ENCODE measurements at regions not wholly inside any gene's neighbourhood (a gene's known extent, or its start where the extent isn't known, plus 50 kb on each side); places are given as distances from the start of the nearest gene placed in this dataset.

DNA sequence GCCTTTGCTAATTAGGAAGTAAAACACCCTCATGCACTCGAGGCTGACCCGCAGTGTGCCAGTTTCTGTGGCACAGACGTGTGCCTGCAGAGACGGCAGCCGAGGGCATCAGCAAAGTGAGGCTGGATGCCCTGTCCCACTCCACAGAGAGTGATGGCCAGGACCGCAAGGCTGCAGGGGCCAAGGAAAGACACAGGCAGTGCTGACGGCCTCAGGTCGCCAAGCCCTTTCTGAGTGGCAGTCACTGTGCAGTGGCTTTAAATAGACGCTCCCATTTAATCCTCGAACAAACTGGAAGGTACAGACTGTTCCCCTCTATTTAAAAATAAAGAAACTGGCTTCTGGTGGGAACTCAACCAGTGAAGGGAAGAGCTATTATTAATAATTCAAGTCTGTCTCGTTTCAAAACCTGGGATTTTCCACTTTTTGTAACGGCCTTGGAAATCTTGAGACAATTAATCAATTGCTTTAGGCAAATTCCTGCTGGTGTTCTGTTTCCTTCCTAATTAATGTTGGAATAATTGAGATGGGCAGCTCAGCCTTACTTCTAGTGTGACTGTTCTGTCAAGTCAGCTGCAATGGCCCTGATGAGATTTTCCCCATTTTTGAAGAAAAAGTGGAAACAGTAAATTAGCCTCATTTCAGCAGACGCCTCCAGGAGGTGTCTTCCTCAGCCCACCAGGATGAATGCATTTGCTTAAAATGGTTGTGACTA, 644.6 kb upstream of the RAB6C start:
- no peak for DNase-seq (ENCODE audit: low read depth in 2 of 2)

DNA sequence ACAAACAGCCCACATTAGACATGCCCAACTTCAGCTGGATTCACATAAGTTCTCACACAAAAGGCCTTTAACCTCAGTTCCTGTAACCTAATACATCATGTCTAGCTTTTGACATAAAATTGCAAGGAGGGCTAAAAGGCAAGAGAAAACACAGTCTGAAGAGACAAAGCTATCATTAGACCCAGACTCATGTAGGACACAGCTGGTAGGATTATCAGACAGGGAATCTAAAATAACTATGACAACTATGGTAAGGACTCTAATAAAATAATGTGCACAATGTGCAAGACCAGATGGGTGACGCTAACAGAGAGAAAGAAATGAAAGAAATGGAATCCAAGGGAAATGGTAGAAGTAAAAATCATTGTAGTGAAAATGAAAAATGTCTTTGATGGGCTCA, 643.2 kb upstream of the RAB6C start:
- DNase-seq (ENCODE audit: low read depth in 2 of 2) = no peak

DNA sequence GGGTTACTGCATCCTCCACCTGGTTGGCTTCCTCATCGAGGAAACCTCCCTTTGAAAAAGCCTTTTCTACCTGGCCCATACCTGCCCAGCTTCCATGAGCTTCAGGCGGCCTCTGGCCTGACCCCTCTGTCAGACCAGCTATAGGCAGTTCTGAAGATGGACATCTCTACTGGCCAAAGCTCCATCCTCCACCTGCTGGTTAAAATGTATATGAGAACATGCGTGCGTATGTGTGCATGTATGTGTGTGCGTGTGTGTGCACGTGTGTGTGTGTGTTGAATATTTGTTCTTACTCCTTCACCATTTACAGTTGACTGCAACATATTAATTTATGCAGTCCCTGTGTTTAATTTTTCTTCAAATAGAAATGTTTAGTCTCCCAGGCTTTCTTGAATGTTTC, 642.4 kb upstream of the RAB6C start:
- DNase-seq (ENCODE audit: low read depth in 2 of 2) = no peak

DNA sequence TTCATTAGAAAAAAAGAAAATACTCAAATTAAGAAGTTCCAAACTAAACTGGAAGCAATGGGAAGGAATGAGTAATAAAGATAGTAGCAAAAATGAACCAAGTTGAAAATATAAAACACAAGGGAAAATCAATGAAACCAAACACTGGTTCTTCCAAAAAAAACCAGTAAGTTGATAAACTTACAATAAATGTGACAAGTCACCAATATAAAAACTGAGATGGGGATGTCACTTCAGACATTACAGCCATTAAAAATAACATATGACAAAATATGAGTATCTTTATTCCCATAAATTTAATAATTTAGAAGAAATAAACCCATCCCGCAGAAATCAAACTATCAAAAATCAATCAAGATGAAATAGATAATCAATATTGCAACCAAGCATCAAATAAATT, 633.9 kb upstream of the RAB6C start:
- no peak for DNase-seq (ENCODE audit: low read depth in 2 of 2)

DNA sequence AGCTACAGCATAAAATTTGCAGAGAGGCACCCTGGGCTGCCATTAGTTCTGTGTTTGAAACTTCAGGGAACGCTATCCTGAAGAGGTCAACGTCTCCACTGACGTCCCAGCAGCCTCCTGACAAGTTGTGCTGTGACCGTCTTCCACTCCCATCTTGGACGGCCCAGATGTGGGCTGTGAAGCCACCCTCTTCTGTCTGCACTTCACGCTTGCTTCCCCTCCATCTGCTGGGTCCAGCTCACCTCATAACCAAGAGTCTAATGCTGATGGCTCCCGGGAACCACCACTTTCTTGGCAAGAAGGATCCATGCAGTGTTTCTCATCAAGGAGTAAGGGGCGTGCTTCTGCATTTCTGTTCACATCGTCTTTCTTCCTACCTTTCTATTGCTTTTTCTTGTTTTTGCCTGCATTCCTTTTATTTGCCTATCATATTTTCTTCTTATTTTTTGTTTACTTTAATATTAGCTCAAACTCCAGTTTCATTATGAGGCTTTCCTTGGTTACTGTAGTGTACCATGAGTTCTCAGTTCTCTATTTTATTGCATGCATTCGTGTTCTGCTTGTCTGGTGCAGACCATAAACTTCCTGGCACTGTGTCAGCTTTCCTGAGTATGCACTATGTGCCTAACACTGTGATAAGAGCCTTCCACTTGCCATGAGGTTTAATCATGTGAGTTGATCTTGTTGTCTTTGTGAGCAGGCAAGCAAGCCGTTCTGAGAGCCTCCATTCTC, 631.8 kb upstream of the RAB6C start:
- no peak for DNase-seq (ENCODE audit: low read depth in 2 of 2)

DNA sequence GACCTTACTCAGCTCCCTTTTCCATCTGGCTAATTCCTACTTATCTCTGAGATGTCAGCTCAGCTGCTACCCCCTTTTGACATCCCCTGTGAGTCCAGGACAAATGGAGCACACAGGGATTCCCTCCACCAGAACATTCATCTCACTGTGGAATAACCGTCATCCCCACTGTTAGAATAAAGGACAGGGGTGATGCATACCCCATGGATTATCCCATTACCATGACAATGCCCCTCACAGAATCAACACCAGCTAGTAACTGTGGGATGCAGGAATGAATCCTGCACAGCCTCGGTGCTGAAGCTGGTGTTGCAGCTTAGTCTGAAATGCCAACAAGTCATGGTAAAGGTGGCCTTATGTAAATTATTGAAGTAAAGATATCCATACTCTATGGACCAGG, 624.8 kb upstream of the RAB6C start:
- DNase-seq (ENCODE audit: low read depth in 2 of 2) = no peak

DNA sequence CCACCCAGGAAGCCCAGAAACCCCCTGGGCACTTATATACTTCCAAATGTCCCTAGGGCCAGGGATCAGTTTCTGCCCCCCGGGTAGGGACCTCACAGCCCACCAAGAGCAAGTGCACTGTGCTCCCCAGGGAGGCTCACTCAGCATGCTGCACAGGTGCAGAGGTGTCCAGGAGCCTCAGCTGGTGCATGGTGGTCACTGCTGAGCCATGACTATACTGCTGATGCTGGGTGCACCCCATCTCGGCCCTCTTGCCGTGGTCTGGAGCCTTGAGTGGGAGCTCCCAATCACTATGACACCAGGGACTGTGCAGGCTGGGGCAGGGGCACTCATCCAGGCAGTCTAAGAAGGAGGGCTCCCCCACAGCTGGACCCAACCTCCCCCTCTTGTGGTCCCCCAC, 617.8 kb upstream of the RAB6C start:
- no peak for DNase-seq (ENCODE audit: low read depth in 2 of 2)

DNA sequence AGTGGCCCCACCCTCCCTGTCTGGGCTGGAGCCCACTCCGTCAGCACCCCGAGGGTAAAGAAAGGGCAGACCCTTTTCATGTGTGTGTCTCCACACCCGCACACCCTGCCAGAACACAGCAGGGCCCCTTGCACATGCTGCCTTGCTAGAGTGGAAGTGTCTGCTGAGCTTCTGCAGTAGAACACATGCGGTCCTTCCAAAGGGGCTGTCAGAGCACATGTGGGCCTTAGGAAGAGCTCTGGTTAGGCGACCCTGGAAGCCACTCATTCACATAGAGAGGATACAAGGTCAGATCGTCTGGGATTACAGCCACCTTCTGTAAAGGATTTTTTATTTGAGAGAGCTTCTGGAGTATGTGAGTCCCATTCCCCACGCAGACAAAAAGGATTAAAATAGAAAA, 613.2 kb upstream of the RAB6C start:
- no peak for DNase-seq (ENCODE audit: low read depth in 2 of 2)

DNA sequence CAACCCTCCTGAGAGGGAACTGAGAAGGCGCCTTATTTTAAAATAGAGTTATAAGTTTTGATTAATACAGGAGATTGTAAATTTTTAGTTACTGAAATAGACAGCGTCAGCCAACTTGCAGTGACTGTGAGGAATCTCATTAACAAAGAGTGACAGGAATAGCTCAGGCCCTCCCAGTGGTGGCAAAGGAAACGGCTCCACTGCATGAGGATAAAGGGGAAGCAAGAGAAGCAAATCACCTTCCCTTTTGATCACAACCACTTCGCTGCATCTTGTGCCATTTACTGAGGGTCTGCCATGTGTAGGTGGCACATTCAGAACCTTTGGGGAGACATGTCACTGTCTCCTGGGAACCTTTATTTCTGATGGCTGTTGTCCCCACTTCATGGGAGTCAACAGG, 612.4 kb upstream of the RAB6C start:
- DNase-seq (ENCODE audit: low read depth in 2 of 2) = no peak

DNA sequence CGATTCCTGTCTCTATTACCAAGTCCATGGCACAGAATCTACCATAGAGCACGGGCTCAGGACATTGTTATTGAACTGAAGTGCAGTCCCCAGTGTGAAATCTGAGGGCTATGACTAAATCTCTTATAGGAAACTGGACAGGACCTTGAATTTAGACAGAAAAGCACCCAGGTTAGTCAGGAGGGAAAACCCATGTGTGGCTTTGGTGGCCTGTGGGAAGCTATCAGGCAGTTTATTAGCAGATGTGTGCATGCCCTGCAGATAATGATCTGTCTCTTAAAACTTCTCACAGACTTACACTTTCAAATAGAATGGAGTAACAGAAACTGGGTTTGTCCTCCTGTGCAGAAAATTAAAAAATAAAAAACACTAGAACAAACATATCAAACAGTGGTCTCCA, 610.0 kb upstream of the RAB6C start:
- DNase-seq (ENCODE audit: low read depth in 2 of 2) = no peak

DNA sequence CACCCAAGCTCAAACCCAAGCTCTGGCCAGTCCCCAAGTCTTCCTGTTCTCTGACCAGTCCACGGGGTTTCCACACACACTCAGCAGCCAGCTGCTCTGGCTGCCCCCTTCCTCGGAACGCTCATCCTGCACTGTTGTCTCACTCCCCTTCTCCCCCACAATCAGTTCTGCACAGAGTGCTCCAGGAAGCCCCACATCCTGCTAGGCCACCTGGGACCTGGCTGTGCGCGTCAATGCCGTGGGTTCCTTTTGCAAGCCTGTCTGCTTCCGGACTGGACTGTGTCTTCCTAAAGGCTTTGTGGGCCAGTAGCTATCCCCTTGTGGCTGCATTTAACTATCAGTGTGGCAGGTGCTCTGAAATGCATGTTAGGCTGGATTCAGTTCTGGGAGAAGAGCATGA, 605.0 kb upstream of the RAB6C start:
- no peak for DNase-seq (ENCODE audit: low read depth in 2 of 2)

DNA sequence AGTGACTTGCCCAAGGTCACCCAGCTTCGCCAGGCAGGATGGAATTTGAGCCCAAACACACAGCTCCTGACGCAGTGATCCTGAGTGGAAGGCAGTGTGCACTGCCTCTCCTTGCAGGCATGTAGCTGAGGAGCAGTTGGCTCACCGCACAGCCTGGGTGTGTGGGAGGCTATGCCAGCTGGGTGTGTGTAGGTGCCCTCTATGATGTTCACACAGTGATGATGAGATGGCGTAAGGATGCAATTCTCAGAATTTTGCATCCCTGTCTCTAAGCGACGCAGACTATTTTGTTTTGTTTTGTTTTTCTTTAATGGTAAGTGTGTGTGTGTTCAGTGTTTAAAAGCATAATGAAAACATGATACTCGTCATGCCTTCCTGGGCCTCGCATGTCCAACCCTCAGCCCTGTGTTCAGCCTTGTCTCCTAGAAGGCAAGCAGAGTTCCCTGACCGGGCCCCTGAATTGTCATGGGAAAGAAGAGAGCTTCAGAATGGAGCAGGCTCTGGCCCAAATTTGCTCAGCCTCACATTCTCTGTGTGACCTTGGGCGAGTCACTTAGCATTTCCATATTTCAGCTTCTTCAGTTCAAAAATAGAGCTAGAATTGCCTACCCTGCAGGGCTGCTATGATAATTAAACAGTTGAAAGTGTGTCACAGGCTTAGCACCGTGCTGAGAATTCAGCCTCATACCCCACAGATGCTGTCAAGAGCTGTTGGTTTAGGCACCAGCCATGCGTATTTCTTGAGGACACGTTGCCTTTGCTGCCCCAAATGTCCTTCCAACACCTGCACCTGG, 603.6 kb upstream of the RAB6C start:
- DNase-seq (ENCODE audit: low read depth in 2 of 2) = no peak

DNA sequence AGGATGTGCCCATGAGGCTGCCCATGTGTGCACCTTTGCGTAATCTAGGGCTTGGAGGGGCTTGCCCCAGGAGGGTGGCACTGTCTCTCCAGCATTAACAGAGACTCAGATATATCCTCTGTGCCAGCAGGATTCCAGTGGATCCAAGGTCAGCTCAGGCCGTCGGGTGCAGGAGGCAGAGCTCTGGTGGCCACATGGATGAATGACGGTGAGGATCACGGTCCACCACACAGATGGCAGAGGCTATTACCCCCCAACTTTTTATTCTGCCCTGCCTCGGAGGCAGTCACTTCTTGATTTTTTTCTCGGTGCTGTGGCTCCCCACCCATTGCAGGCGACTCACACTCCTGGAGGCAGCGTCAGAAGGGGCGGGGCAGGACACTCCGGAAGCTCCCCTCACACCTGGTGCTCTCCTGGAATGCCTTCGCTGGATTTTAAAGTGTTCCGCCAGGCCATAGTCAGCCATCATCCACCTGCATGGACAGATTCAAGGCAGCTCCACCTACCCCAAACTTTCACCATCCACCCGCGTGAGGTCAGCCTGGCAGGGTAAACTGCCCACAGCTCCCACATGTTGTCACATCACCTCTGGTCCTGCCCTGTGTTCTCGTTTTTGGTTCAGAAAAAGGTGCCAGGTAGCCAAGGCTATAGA, 602.9 kb upstream of the RAB6C start:
- DNase-seq (ENCODE audit: low read depth in 2 of 2) = no peak

DNA sequence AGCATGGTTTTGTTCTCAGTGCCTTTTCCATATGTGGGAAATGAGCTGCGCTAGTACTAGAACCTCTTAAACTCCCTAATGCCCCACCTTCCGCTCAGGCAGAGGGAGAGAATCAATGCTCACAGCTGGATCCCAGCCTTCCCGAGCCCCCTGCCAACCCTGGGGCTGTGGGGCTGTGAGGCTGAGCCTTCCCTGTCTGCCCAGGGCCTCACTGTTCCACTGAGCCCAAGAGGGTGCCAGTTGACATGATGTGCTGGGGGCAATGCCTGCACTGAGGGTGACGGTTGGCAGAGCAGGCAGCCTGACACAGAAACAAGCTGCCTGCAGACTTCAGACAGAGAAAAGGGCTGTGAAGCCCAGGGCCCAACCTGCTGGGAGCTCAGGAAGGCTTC, 602.4 kb upstream of the RAB6C start:
- no peak for DNase-seq (ENCODE audit: low read depth in 2 of 2)

DNA sequence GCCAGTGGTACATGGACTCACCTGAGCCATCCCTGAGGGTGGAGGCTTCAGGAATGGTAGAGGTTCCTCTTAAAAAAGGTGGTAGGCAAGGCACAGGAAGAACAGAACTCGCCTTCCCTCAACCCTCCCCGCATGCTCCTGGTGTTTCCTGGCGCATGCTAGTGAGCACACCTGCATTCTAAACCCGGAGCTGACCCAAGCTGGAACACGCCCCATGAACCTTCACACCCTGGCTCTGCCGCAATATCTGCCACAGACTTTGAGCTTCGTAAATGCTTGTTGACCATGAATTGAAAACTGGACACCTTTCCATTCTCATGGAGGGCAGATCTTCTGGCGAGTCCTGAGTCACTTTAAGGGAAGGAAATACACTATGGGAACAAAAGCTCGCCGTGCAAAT, 601.3 kb upstream of the RAB6C start:
- DNase-seq (ENCODE audit: low read depth in 2 of 2) = no peak

DNA sequence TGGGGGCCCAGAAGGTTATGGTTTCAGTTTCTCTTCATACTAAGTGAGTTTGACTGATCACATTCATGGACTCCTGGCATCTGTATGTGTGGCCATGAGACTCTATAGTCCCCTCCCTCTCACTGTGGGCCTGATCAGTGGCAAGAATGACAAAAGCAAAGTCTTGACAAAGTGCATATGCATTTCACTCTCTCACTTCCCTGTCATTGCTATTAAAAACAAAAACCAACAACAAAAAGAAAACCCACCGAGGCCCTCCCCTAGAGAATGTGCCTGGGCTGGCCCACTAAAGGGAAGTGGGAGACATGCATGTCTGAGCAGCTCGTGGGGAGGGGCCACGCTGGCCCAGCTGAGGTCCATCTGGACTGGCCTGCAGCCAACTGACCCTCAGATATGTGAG, 600.1 kb upstream of the RAB6C start:
- DNase-seq (ENCODE audit: low read depth in 2 of 2) = no peak

DNA sequence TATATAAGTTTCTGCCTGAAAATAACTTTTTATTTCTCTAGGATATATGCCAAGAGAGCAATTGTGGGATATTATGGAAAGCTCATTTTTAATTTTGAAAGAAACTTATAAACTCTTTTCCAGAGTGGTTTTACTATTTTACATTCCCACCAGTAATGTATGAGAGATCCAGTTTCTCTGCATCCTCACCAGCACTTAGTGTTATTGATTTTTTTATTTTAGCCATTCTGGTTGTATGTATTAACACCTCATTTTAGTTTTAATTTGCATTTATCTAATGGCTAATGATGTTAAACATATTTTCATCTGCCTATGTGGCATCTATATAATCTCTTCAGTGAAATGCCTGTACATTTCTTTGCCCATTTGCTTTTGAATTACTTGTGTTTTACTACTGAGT, 597.7 kb upstream of the RAB6C start:
- no peak for DNase-seq (ENCODE audit: low read depth in 2 of 2)

DNA sequence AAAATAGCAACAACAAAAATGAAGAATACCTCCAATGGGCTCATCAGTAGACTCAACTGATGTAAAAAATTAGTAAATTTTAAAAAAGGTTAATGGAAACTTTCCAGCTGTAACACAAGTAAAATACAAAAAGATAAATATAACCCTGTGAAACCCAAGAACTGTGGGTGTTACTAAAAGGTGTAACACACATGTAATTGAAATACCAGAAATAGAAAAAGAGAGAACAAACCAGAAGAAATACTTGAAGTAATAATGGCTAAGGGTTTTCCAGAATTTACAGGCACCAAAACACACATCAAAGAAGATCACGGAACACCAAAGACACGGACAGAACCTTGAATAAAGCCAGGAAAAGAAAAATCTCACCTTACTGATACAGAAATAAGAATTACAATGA, 590.6 kb upstream of the RAB6C start:
- no peak for DNase-seq (ENCODE audit: low read depth in 2 of 2)

DNA sequence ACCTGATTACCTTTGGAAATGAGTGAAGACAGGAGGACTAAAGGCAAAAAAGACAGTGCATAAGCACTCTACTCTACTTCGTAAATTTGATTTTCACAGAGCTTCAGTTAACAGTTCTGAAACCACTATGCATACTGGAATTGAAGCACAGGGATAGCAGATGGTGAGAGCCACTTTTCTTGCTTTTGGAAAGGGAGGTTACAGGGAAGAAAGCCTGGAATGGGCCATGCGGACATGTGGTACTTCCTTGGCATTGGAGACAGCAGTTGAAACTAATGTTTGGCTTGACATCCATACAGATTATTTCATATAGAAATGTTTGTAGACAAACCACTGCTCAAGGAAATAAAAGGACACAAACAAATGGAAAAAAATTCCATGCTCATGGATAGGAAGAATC, 585.6 kb upstream of the RAB6C start:
- DNase-seq (ENCODE audit: low read depth in 2 of 2) = no peak

DNA sequence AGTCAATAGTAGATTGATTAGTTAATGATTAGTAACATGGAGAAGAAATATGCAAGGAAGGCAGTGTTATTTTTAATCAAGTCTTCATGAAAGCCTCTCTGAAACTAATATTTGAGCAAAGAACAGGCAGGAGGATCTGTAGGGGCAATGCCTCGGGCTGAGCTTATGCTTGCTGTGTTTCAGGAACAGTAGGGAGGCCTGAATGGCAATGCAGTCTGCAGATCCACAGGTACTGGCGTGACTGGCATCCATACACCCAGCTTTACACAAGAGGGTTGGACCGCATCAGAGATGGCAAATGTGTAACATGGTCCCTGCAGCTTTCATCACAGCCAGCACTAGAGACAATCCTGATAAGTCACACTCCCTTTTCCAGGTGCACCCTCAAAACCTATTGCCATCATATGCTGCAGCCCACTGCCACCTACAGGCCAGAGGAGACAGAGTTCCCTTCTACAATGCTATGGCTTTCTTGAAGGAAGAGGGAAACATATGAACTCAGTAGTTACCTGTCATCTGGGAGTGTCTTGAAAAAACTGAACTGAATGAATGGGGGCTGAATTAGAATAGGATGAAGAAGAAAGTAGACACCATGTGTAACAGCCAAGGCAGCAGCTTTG, 582.4 kb upstream of the RAB6C start:
- DNase-seq (ENCODE audit: low read depth in 2 of 2) = peak in 1 of 2 experiments; percentile 0

DNA sequence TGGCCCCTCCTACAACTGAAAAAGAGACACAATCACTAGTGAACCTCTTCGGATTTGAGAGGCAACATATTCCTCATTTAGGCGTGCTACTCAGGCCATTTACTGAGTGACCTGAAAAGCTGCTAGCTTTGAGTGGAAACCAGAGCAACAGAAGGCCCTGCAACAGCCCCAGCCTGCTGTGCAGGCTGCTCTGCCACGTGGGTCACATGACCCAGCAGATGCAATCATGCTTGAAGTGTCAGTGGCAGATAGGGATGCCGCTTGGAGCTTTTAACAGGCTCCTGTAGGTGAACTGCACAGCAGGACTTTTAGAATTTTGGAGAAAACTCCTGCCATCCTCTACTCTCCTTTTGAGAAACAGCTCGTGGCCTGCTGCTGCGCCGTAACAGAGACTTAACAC, 578.6 kb upstream of the RAB6C start:
- no peak for DNase-seq (ENCODE audit: low read depth in 2 of 2)

DNA sequence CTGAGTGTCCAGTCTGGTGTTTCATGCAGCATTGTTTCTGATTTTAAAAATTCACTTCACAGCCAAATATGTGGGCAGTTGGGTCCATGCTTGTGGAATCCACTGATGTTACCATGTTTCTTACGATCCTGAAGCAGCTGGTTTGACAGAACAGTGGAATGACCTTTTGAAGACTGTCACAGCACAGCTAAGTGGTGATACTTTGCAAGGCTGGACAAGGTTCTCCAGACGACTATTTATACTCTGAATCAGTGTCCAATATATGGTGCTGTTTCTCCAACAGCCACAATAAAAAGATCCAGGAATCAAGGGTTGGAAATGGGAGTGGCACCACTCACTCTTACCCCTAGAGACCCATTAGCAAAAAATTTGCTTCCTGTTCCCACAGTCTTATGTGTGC, 577.4 kb upstream of the RAB6C start:
- no peak for DNase-seq (ENCODE audit: low read depth in 2 of 2)

Data from fibroblast of skin of left biceps (primary cell).